GM19035 (cell line): ENCODE measurements at regions not wholly inside any gene's neighbourhood (a gene's known extent, or its start where the extent isn't known, plus 50 kb on each side); places are given as distances from the start of the nearest gene placed in this dataset.

ENCODE experiments used
- ATAC-seq: cut with Tn5 transposase; IDR thresholded peaks from one replicate; pipeline ENCODE4 v1.9.1; 2021; ENCODE audit not compliant: unreplicated experiment

GRCh38 chr12:107271523-107271922 is 178.2 kb upstream of the CRY1 start:
- no peak for ATAC-seq

GRCh38 chr12:107275530-107275929 is 182.2 kb upstream of the CRY1 start:
- ATAC-seq, result no peak

GRCh38 chr12:107277855-107278254 is 184.5 kb upstream of the CRY1 start:
- ATAC-seq, result no peak

GRCh38 chr12:107282628-107283027 is 189.3 kb upstream of the CRY1 start:
- no peak for ATAC-seq

GRCh38 chr12:107283652-107284051 is 190.3 kb upstream of the CRY1 start:
- no peak for ATAC-seq

- no peak for ATAC-seq
Measured at GRCh38 chr12:107284692-107285091, 191.3 kb upstream of the CRY1 start.

- no peak for ATAC-seq
Measured at GRCh38 chr12:107287436-107288413, 194.4 kb upstream of the CRY1 start.

- no peak for ATAC-seq
Measured at GRCh38 chr12:107288414-107289127, 195.2 kb upstream of the CRY1 start.

- no peak for ATAC-seq
Measured at GRCh38 chr12:107291018-107291417, 197.7 kb upstream of the CRY1 start.

GRCh38 chr12:107296681-107297089 is 203.3 kb upstream of the CRY1 start:
- no peak for ATAC-seq

GRCh38 chr12:107302649-107303341 is 209.4 kb upstream of the CRY1 start:
- ATAC-seq, result no peak

- ATAC-seq, result no peak
Measured at GRCh38 chr12:107304588-107305532, 211.5 kb upstream of the CRY1 start.

GRCh38 chr12:107306141-107306659 is 212.9 kb upstream of the CRY1 start:
- ATAC-seq, result no peak

- no peak for ATAC-seq
Measured at GRCh38 chr12:107308310-107308709, 215.0 kb upstream of the CRY1 start.

GRCh38 chr12:107309020-107309419 is 215.7 kb upstream of the CRY1 start:
- ATAC-seq, result no peak

- ATAC-seq, result no peak
Measured at GRCh38 chr12:107310621-107311020, 217.3 kb upstream of the CRY1 start.

GRCh38 chr12:107311682-107312081 is 218.3 kb upstream of the CRY1 start:
- no peak for ATAC-seq

- peak; percentile 85 for ATAC-seq
Measured at GRCh38 chr12:107317751-107318555, 224.6 kb upstream of the CRY1 start.

GRCh38 chr12:107318556-107318805 is 225.1 kb upstream of the CRY1 start:
- no peak for ATAC-seq
